Activated CD8-positive, alpha-beta memory T cell treated with anti-CD3 and anti-CD28 coated beads for 36 hours (primary cell): ENCODE measurements at regions not wholly inside any gene's neighbourhood (a gene's known extent, or its start where the extent isn't known, plus 50 kb on each side); places are given as distances from the start of the nearest gene placed in this dataset.
"Not testable (repeated sequence)": the region's sequence is repeated elsewhere in the genome, so short reads cannot be mapped to it uniquely, and the experiment has no call there.

ENCODE experiments used
- CTCF ChIA-PET: fragments of 350-600 bp; sonication (Branson Sonifier 250); formaldehyde crosslinking; loops from one replicate; lab custom pipeline; 2021; ENCODE audit warnings: antibody characterized with exemption; lab: Charles Lee
- POLR2A ChIA-PET: fragments of 350-600 bp; sonication (Branson Sonifier 250); formaldehyde crosslinking; loops from one replicate; lab custom pipeline; 2021; ENCODE audit warnings: antibody characterized with exemption; lab: Charles Lee

DNA sequence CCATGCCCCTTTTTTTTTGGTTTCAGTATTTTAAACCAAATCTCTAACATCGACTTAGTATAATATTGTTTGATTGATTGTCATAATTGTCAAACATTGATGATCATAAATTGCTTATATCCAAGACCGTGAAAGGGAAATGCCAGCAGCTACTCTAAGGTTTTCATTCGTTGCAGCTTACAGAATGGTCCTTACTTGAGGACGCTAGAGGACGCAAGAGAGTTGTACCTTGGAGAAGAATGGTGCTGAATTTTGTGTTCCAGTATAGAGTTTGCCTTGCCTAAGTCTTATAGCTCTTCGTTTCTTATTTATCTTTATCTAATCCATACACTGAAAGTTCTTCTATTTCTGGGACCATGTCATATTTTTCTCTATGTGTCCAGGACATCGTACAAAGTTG is 675.6 kb upstream of the DEFB115 start:
- POLR2A ChIA-PET, CTCF ChIA-PET: not testable (repeated sequence)

DNA sequence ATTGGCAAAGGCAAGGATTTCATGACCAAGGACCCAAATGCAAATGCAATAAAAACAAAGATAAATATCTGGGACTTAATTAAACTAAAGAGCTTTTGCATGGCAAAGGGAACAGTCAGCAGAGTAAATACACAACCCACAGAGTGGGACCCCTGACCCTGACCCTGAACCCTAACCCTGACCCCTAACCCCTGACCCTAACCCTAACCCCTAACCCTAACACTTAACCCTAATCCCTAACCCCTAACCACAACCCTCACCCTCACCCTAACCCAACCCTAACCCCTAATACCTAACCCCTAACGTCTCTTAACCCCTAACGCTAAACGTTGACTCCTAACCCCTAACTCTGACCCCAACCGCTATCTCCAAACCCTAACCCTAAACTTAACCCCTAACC is 673.1 kb upstream of the DEFB115 start:
- POLR2A ChIA-PET: not testable (repeated sequence)

DNA sequence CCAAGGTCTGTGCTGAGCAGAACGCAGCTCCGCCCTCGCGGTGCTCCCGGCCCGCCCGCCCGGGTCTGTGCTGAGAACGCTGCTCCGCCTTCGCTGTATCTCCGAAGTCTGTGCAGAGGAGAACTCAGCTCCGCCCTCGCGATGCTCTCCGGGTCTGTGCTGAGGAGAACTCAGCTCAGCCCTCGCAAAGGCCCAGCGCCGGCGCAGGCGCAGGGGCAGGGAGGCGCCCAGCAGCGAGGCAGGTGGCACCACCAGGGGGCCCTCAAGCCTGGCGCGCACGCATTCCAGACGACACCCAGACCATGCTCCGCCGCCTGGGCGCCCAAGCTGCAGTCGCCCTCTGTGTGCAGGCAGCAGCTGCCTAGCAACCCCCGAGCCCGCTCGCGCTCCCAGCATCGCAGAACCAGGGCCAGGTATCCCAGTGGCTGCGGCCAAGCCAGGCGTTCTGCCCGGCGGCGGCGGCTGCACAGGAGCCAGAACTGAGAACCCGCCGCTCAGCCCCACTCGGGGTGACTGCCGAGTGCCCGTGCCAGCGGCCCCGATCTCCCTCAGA is 672.1 kb upstream of the DEFB115 start:
- POLR2A ChIA-PET, CTCF ChIA-PET: not testable (repeated sequence)

More for the DNA sequence above, 673.1 kb upstream of the DEFB115 start:
- CTCF ChIA-PET: not testable (repeated sequence)

DNA sequence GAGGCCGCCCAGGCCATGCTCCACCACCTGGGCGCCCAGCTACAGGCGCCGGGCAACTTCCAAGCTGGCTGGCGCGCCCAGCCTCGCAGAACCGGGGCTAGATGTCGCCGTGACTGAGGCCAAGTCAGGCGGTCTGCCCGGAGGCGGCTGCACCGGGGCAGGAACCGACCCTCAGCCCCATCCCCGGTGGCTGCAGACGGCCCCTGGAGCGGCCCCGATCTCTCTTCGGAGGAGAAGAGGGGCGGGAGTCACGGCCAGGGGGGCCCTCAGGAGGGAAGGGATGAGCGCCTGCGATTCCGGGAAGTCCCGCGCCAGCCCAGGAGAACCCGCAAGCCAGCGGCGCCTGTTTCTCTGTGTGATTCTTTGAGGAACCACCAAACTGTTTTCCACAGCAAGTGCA is 671.3 kb upstream of the DEFB115 start:
- CTCF ChIA-PET, POLR2A ChIA-PET: not testable (repeated sequence)

DNA sequence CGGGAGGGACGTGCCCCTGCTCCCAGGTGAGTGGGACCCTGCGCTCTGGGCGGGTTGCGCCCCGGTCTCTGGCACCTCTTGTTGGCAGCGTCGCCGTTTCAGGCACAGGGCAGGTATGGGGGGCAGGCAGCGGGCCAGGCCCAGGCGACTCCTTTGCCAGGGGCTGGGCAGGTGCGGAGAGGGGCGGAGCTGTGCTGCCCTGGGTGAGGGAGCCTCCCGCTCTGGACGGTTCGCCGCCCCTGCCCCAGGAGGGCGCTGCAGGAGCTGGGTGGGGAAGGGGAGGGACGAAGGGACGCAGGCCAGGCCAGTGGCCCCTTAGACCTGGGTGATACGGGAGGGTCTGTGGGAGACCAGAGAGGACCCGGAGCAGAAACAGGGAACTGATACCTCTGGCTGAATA is 663.9 kb upstream of the DEFB115 start:
- POLR2A ChIA-PET: no interaction called here

DNA sequence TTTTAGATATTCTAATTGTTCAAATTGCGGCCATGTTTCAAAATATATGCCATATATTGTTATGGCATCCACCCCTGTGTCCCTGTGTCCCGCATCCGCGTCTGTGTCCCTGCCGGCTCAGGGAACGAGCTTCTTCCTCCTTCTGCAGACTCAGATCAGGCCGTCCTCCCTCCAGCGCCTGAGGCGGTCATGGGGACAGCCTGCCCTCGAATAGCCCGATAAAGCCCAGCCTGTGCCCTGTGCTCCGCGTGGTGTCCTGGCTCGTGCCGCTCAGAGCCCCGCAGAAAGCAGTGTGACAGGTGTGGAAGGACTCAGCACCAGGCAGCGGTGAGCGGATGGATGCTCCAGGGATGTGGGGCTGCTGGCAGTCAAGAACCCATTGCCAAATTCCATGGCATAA is 663.4 kb upstream of the DEFB115 start:
- ChIA-PET CTCF (no interaction called here), POLR2A (no interaction called here)

More for the DNA sequence above, 663.9 kb upstream of the DEFB115 start:
- CTCF ChIA-PET: no interaction called here

DNA sequence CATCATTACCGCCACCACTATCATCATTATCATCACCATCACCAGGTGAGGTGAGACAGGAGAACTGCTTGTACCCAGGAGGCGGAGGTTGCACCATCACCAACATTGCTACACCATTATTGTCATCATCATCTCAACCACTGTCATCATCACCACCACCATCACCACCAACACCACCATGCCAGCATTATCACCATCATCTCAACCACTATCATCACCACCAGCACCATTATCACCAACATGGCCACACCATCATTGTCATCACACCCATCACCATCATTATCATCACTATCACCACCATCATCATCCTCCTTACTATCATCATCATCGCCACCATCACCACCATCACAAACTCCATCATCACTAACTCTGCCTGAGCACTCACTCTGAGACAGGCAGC is 661.8 kb upstream of the DEFB115 start:
- POLR2A ChIA-PET: no interaction called here
- CTCF ChIA-PET: no interaction called here

DNA sequence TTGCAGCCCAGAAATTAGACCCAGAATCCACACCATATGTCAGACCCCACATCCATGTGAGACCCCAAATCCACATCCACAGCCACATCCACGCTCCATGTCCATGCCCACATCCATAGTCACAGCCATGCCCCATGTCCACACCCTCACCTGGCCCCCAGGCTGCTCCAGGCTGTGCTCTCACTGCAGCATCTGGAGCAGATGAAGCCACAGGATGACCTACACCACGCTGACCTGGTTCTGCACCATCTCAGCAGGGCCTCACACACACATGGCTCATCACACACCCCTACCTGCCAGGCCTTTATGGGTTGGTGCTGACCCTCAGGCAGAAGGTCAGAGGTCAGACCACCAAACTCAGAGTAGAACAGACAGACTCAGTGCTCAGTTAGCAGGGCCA is 660.0 kb upstream of the DEFB115 start:
- CTCF ChIA-PET, POLR2A ChIA-PET: not testable (repeated sequence)

DNA sequence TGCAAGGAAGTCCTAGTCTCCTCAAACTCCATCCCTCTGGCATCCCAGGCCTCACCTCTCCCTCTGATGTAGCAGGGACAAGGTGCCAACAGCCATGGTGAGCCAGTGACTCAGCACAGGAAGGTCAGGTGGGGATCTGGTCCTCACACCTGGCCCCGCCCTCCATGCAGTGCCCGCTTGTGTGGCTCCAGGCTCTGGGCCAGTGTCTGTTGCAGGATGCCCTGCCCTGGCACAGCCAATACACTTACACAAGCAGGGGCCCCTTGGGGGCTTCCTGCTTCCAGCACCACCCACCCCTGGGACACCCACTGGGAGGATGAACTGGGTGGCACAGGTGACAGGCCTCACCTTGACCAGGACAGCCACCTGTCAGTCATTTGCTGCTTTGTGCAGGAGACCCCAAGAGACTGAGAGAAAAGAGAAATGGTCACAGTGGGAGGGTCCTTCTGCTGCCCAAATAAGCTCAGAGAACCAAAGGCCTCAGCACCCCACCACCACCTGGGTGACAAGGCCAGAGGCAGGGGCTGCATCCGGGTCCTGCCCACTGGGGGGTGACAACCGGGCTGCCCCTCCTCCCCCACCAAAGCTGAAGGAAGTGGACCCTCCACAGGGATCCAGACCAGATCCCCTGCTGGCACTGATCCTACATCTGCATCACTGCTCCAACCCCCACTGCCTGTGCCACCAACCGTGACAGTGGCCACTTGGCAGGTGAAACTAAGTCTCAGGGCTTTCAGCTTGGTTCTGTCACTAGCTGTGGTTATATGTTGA is 658.8 kb upstream of the DEFB115 start:
- POLR2A ChIA-PET: no interaction called here

DNA sequence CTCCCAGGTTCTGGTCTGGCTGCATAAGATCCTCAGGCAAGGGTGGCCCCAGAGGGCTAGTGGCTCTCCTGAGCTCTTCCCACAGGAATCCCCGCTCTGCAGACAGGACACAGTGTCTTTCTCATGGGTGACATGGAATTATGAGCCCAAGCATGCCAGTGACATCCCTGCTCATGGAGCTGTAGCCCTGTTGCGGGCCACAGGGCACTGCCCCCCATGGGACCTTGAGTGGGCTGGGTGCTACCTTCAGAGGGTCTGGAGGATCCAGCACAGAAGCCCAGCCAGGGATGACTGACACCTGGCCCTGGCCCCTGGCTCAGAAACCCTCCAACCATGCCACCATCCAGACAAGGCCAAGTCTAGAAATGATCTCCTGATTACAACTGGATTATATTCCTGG is 657.5 kb upstream of the DEFB115 start:
- POLR2A ChIA-PET: no interaction called here

More for the DNA sequence above, 658.8 kb upstream of the DEFB115 start:
- CTCF ChIA-PET: no interaction called here

DNA sequence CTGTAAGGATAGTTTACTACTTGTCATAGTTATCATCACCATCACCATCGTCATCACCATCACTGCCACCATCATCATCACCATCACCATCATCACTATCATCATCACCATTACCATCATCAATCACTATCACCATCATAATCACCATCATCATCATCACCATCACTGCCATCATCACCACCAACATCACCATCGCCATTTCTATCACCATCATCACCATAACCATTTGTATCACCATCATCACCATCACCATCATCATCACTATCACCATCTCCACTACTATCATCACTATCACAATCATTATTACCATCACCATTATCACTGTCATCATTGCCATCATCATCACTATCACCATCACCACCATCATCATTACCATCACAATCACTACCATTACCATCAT is 655.5 kb upstream of the DEFB115 start:
- CTCF ChIA-PET: no interaction called here
- POLR2A ChIA-PET: no interaction called here

More for the DNA sequence above, 657.5 kb upstream of the DEFB115 start:
- CTCF ChIA-PET: no interaction called here

DNA sequence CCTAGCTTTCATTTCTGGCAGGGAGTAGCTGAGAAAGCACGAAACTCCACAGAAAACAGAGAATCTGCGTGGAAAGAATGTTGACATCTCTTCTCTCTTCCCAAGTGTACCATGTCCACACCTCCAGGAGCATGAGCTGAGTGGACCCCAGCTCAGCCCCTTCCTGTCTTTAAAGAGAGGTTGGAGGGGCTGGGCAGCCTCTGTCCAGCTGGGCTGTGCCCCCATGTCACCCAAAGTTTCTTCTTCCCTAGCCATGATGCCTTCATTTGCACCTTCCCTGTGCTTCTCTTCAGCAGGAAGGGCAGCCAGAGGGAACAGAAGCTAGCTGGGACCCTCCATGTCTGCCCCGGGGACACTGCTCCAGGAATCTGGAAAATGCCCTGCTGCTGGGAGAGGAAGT is 655.0 kb upstream of the DEFB115 start:
- POLR2A ChIA-PET: no interaction called here
- CTCF ChIA-PET: no interaction called here

DNA sequence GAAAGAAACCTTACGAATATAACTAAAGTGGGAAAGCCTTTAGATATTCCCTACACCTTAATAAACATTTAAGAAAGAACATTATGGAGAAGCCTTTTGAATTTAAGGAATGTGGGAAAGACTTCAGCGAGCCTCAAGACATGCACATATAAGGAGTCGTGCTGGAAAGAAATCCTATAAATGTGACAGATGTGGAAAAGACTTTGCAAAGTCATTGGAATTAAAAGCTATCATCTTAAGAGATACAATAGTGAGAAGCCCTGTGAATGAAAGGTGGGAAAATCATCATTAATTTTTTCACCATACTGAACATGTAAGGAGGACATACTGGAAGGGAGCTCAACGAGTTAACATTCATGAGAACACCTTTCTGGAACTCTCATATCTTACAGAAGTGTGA is 650.5 kb upstream of the DEFB115 start:
- POLR2A ChIA-PET: no interaction called here

DNA sequence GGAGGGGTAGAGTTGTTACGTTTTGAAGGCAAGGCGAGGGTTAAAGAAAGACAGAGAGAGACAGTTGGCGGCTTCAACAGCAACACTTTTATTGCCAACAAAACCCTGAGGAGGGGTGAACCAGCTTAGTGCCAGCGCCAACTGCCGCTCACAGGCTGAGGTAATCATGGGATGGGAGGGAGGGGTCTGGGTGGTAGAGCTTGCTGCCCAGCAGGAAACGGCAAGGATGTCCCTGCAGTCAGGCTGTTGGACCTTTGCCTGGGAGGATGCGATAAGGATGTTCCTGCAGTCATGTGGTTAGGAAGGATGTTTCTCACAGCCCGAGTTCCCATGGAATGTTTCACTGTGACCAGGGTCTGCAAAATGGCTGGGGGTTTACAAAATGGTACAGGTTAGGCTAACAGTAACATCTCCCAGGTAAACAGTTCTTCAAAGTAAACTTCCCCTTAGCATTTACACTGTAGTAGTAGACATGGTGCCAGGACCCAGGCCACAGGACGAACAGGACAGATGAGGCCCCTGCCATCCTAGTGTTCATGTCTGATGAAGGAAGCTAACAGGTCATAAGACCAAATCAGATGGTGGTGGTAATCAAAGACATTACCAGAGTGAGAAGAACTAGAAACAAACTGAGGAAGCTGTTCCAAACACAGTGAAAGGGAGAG is 647.3 kb upstream of the DEFB115 start:
- ChIA-PET CTCF (no interaction called here), POLR2A (no interaction called here)

More for the DNA sequence above, 650.5 kb upstream of the DEFB115 start:
- CTCF ChIA-PET: no interaction called here

DNA sequence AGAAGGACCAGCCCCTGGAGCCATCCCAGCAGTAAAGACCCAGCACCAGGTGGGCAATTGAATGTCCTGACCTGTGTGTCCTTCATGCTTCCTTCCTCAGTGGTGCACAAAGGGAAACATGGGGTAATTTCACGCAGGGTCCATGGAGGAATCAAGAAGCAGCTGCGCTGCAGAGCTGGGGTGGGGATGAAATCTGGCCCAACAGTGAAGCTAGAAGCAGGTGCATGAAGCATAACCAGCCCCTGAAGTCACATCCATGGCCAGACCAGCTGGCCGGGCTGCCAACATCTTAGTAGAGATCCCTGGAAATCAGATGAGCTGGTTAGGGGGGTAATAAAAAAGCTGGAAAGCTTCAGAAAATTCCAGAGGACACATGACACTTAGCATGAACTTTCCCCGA is 646.7 kb upstream of the DEFB115 start:
- ChIA-PET POLR2A (no interaction called here), CTCF (no interaction called here)

DNA sequence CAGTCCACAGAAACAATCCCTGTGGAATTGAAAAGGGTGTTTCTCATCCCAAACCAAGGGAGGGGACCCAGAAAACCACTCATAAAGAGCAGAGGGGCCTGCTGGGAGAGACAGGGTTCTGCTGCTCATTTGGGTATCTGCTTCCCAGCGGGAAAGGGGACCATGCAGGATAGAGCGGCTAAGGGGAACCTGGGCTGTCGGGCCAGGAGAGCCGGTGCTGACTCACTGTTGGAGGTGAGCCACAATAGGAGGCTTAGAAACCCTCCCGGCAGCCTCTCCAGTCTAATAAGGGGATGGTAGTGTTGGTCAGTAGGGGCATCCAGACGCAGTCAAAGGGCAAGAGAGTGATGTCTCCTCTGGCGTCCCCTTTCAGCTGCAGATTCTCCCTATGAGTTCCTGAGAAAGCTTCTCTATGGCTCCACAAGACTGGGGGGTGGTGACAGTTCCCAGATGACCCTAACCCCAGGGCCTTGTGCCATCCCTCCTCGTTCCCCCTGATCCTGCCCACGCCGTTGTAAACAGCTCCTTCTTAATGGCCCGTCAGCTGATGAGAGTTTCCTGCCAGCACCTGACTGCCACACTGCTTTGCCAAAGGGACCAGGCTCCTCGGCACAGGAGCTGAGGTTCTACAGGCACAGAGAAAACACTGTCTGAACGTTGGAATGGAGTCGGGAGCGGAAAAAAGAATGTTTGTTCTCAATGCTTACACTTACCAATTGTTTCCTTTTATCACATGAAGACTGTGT is 646.1 kb upstream of the DEFB115 start:
- CTCF ChIA-PET: no interaction called here
- POLR2A ChIA-PET: no interaction called here

DNA sequence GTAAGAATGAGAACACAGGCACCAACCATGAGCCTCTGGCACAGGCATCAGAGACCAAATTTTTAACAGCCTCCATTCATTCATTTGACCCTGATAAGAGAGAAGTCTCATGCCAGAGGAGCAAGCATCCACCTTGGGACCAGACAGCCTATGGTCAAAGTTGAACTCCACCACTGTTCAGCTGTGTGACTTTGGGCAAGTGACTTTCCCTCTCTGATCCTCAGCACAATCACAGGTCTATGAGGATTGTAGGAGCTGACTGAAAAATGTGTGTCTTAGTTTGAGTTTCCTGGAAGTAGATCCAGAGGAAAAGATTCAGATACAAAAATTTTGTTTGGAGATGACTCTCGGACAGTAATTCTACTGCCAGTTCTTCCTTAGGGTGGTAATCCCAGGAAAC is 645.1 kb upstream of the DEFB115 start:
- CTCF ChIA-PET: no interaction called here
- POLR2A ChIA-PET: no interaction called here

DNA sequence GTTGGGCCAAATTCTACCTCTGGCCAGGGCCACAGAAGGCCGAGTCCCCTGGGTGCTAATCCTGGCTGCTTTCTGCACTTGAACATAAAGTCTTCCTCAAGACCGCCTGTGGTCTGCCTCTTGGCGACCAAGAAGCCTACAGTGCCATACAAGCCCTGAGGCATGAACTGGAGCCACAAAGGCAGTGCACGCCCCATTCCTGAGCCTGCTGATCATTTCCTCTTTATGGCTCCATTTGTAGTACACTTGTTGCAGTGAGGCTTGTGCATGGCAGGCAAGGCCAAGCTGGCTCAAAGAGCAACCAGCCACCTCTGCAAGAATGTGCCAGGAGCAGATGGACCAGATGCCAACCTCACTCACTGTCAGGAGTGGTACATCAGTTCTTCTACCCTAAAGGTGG is 636.1 kb upstream of the DEFB115 start:
- POLR2A ChIA-PET, CTCF ChIA-PET: not testable (repeated sequence)

DNA sequence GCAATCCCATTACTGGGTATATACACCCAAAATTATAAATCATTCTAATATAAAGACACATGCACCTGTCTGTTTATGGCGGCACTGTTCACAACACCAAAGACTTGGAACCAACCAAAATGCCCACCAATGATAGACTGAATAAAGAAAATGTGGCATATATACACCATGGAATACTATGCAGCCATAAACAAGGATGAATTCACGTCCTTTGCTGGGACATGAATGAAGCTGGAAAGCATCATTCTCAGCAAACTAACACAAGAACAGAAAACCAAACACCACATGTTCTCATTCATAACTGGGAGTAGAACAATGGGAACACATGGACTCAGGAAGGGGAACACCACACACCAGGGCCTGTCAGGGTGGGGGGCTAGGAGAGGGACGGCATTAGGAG is 633.2 kb upstream of the DEFB115 start:
- POLR2A ChIA-PET, CTCF ChIA-PET: not testable (repeated sequence)

DNA sequence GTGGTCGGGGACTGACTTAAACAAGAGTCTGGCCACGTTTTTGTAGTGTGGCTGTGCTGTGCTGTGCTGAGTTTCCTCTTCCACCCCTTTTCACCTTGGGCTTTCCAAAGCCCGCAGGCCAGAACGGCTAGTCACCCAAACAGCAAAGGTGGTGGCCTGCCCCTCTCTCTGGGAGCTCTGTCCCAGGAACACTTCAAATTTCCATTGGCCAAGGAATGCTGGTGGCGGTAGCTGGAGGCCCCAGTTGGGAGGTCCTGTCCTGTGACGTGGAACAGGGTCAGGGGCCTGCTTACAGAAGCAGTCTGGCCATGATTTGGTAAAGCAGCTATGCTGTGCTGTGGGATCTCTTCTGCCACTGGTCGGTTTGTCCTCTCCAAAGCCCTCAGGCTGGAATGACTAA is 628.1 kb upstream of the DEFB115 start:
- CTCF ChIA-PET, POLR2A ChIA-PET: not testable (repeated sequence)
